Nephron progenitor cell (in vitro differentiated cells): ENCODE measurements at regions not wholly inside any gene's neighbourhood (a gene's known extent, or its start where the extent isn't known, plus 50 kb on each side); places are given as distances from the start of the nearest gene placed in this dataset.
"Not testable (repeated sequence)": the region's sequence is repeated elsewhere in the genome, so short reads cannot be mapped to it uniquely, and the experiment has no call there.

Experiments
- DNase-seq: peaks from one replicate; pipeline ENCODE4 v3.0.0; 2021
- H3K27ac Mint-ChIP-seq: 2 replicates; pipeline ENCODE4 v1.8.0; 2021; ENCODE audit warnings: mild to moderate bottlenecking, moderate library complexity, mixed read lengths
- H3K27me3 Mint-ChIP-seq: 2 replicates; pipeline ENCODE4 v1.8.0; 2021; ENCODE audit warnings: mild to moderate bottlenecking, low read depth, mixed read lengths; ENCODE audit not compliant: poor library complexity
- H3K36me3 Mint-ChIP-seq: 2 replicates; pipeline ENCODE4 v1.8.0; 2021; ENCODE audit warnings: low read depth, mixed read lengths
- H3K4me1 Mint-ChIP-seq: 2 replicates; pipeline ENCODE4 v1.8.0; 2021; ENCODE audit warnings: mixed read lengths
- H3K4me3 Mint-ChIP-seq: 2 replicates; pipeline ENCODE4 v1.8.0; 2021; ENCODE audit warnings: mild to moderate bottlenecking, moderate library complexity, mixed read lengths
- H3K9me3 Mint-ChIP-seq: 2 replicates; pipeline ENCODE4 v1.8.0; 2021; ENCODE audit warnings: mild to moderate bottlenecking, moderate library complexity, mixed read lengths

- H3K27me3 Mint-ChIP-seq, H3K36me3 Mint-ChIP-seq, H3K27ac Mint-ChIP-seq, H3K4me3 Mint-ChIP-seq, DNase-seq, H3K9me3 Mint-ChIP-seq: not testable (repeated sequence)
- peaks cover 30% of the 10 kb centered on the region for H3K4me1 Mint-ChIP-seq
Measured at GRCh38 chr16:88151129-88151499, 199.9 kb downstream of the BANP start.

GRCh38 chr16:88151859-88152843, 200.9 kb downstream of the BANP start:
- not testable (repeated sequence) for DNase-seq, H3K36me3 Mint-ChIP-seq, H3K27me3 Mint-ChIP-seq, H3K27ac Mint-ChIP-seq, H3K4me3 Mint-ChIP-seq
- H3K4me1 Mint-ChIP-seq = peaks cover 30% of the 10 kb centered on the region
- peaks cover 11% of the 10 kb centered on the region for H3K9me3 Mint-ChIP-seq

DNA sequence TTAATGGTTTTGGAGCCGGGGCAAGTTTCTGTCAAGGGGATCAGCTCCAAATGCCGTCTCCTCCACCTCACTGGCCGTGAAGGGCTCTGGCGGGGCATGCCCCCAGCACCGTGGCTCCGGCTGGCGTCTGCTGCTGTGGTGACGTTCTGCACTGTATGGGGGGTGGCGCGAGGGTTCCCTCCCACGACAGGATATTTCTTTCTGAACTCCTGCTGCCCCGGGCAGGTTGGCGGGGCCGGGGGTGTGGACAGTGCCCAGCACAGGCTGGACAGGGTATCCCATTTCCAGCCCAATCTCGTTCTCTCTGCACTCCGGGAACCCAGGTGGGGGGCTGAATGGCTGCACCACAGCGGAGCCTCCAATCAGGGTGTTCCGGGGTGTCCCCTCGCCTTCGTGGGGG, 201.6 kb downstream of the BANP start:
- not testable (repeated sequence) for H3K36me3 Mint-ChIP-seq, H3K27me3 Mint-ChIP-seq, DNase-seq, H3K27ac Mint-ChIP-seq, H3K4me3 Mint-ChIP-seq
- Mint-ChIP-seq H3K4me1 (peaks cover 30% of the 10 kb centered on the region), H3K9me3 (peaks cover 11% of the 10 kb centered on the region)

- not testable (repeated sequence) for H3K27me3 Mint-ChIP-seq, H3K27ac Mint-ChIP-seq, H3K4me3 Mint-ChIP-seq, DNase-seq, H3K36me3 Mint-ChIP-seq
- H3K4me1 Mint-ChIP-seq = peaks cover 30% of the 10 kb centered on the region
- H3K9me3 Mint-ChIP-seq = peaks cover 11% of the 10 kb centered on the region
Measured at GRCh38 chr16:88153516-88153915, 202.3 kb downstream of the BANP start.

- Mint-ChIP-seq H3K9me3 (peaks cover 11% of the 10 kb centered on the region), H3K4me1 (peaks cover 23% of the 10 kb centered on the region), H3K27me3 (peaks cover 12% of the 10 kb centered on the region)
- not testable (repeated sequence) for H3K27ac Mint-ChIP-seq, H3K4me3 Mint-ChIP-seq, H3K36me3 Mint-ChIP-seq, DNase-seq
Measured at GRCh38 chr16:88154886-88155285, 203.7 kb downstream of the BANP start.

- peaks cover 25% of the 10 kb centered on the region for H3K4me1 Mint-ChIP-seq
- peaks cover 12% of the 10 kb centered on the region for H3K27me3 Mint-ChIP-seq
- not testable (repeated sequence) for H3K36me3 Mint-ChIP-seq, H3K27ac Mint-ChIP-seq, H3K4me3 Mint-ChIP-seq, DNase-seq
- H3K9me3 Mint-ChIP-seq = peaks cover 11% of the 10 kb centered on the region
Measured at GRCh38 chr16:88155681-88156080, 204.4 kb downstream of the BANP start.

GRCh38 chr16:88156640-88157283, 205.5 kb downstream of the BANP start:
- H3K36me3 Mint-ChIP-seq, DNase-seq, H3K27ac Mint-ChIP-seq, H3K4me3 Mint-ChIP-seq: not testable (repeated sequence)
- peaks cover 12% of the 10 kb centered on the region for H3K27me3 Mint-ChIP-seq
- peaks cover 25% of the 10 kb centered on the region for H3K4me1 Mint-ChIP-seq
- peaks cover 11% of the 10 kb centered on the region for H3K9me3 Mint-ChIP-seq

DNA sequence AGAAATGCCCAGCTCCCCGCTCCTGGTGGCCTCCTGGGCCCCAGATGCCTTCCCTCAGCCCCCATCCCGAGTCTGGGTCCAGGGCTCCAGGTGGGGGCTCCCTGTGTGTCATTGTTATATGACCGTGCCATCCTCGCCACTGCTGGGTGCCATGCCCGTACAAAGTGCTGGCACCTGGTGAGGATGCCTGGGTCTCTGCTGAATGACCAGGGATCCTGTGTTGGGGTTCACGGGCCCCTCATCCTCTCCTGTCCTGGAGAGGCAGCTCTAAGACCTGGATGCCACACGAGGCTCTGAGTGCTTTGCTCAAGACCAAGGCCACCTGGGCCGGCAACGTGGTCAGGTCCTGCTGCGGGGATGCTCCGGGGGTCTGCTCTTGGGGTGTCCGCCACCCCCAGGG, 206.5 kb downstream of the BANP start:
- not testable (repeated sequence) for H3K27me3 Mint-ChIP-seq, H3K27ac Mint-ChIP-seq, H3K4me3 Mint-ChIP-seq, DNase-seq, H3K36me3 Mint-ChIP-seq
- Mint-ChIP-seq H3K9me3 (peaks cover 11% of the 10 kb centered on the region), H3K4me1 (peaks cover 18% of the 10 kb centered on the region)

DNA sequence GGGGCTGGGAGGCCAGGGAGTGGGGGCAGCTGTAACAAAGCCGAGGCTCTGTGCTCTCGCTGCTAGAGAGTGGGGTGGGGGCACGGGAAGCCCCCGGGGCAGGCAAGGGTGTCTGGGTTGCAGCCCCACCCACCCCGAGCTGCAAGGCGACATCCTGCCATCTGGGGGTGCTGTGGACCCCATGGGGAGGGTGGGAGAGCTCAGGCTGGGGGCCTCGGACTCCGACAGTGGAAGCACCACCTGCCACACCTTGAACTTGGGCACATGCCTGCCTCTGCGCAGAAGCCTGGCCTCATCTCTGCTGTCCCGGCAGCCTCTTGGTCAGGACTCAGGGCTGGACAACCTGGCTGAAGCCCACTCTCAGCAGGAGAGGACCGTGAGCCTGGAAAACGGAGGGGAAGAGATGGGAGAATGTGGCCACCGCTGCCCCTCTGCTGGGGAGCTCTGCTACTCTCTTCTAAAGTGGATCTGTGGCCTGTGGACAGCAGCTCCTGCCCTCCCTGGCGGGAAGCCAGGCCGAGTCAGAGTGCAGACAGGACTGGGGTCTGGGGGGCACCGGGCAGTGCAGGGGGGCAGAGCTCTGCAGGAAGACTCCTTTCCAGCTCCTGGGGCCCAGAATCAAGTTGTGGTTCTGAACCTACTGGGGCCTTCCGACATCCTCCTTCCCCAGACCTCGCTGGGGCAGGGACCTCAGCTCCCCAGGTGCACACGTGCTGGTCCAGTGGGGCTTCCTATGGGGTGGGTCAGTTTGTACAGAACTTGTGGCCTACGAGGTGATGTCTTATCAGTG, 207.2 kb downstream of the BANP start:
- H3K27me3 Mint-ChIP-seq, H3K27ac Mint-ChIP-seq, H3K4me3 Mint-ChIP-seq, H3K36me3 Mint-ChIP-seq, DNase-seq: not testable (repeated sequence)
- peaks cover 14% of the 10 kb centered on the region for H3K9me3 Mint-ChIP-seq
- peaks cover 12% of the 10 kb centered on the region for H3K4me1 Mint-ChIP-seq

DNA sequence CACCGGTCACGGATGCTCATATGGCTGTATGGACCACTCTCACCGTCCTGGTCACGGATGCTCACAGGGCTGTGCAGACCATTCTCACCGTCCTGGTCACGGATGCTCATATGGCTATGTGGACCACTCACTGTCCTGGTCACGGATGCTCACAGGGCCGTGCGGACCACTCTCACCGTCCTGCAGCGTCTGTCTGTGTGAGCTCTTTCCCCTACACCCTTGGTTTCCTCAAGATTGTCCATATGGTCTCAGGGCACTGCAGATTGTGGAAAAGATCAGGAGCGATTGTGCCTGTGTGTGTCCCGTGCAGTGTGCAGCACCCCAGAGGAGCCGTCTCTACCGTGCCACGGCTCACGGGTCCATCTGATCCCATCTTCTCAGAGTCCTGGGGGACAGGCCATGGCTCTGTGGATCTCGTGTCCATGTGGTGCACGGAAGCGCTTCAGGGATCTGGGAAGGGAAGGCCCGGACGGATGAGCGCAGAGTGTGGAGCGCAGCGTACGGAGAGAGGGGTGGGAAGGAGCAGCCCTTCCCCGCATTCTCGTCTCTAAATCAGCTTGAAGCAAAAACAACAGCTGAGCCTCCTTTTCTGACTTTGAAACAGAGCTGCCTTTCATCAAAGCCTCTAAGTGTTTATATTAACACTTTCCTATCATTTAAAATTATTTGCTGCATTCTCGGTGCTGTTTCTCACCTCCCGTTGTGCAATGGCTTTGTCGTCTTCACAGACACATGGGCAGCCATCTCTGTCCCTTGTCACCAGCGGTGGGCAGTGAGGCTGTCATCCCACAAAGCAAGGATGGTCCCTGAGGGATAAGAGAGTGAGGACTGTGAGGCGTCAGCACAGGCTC, 208.0 kb downstream of the BANP start:
- peaks cover 12% of the 10 kb centered on the region for H3K4me1 Mint-ChIP-seq
- not testable (repeated sequence) for H3K27me3 Mint-ChIP-seq, H3K36me3 Mint-ChIP-seq, DNase-seq, H3K4me3 Mint-ChIP-seq
- H3K9me3 Mint-ChIP-seq = peaks cover 14% of the 10 kb centered on the region
- peak overlapping the region; percentile 39 for H3K27ac Mint-ChIP-seq

- Mint-ChIP-seq H3K9me3 (peaks cover 14% of the 10 kb centered on the region), H3K4me1 (peaks cover 12% of the 10 kb centered on the region)
- DNase-seq, H3K4me3 Mint-ChIP-seq, H3K27ac Mint-ChIP-seq, H3K27me3 Mint-ChIP-seq, H3K36me3 Mint-ChIP-seq: not testable (repeated sequence)
Measured at GRCh38 chr16:88159897-88160335, 208.7 kb downstream of the BANP start.

GRCh38 chr16:88161191-88161590, 210.0 kb downstream of the BANP start:
- H3K27ac Mint-ChIP-seq, H3K9me3 Mint-ChIP-seq, DNase-seq, H3K4me3 Mint-ChIP-seq, H3K27me3 Mint-ChIP-seq, H3K36me3 Mint-ChIP-seq: not testable (repeated sequence)
- peaks cover 12% of the 10 kb centered on the region for H3K4me1 Mint-ChIP-seq

- not testable (repeated sequence) for H3K4me3 Mint-ChIP-seq, H3K27ac Mint-ChIP-seq, H3K9me3 Mint-ChIP-seq
Measured at GRCh38 chr16:88161623-88162275, 210.5 kb downstream of the BANP start.

More at GRCh38 chr16:88161623-88162275, 210.5 kb downstream of the BANP start:
- DNase-seq, H3K36me3 Mint-ChIP-seq, H3K27me3 Mint-ChIP-seq: not testable (repeated sequence)
- H3K4me1 Mint-ChIP-seq = peaks cover 12% of the 10 kb centered on the region
